Smooth muscle cell (in vitro differentiated cells): ENCODE measurements at regions not wholly inside any gene's neighbourhood (a gene's known extent, or its start where the extent isn't known, plus 50 kb on each side); places are given as distances from the start of the nearest gene placed in this dataset.
"Not testable (repeated sequence)": the region's sequence is repeated elsewhere in the genome, so short reads cannot be mapped to it uniquely, and the experiment has no call there.

Experiments
- DNase-seq: peaks from one replicate; lab custom pipeline; 2025; ENCODE audit not compliant: unreplicated experiment; lab: John Stamatoyannopoulos, UW
- H2AFZ ChIP-seq: fragments of 200-600 bp; sonication (generic); 2 replicates; pipeline ENCODE4 v1.6.0; 2016; ENCODE audit warnings: antibody characterized with exemption, low read depth, mild to moderate bottlenecking
- H3F3A ChIP-seq: fragments of 200-600 bp; sonication (generic); 2 replicates; pipeline ENCODE4 v1.6.0; 2017; ENCODE audit warnings: antibody characterized with exemption, low read depth
- H3K27ac ChIP-seq: fragments of 200-600 bp; sonication (generic); 2 replicates; pipeline ENCODE4 v1.5.1; 2016; ENCODE audit warnings: low read depth, mild to moderate bottlenecking
- H3K27me3 ChIP-seq: fragments of 200-600 bp; sonication (generic); 2 replicates; pipeline ENCODE4 v1.6.1; 2016; ENCODE audit warnings: low read depth, mild to moderate bottlenecking
- H3K36me3 ChIP-seq: fragments of 200-600 bp; sonication (generic); 2 replicates; pipeline ENCODE4 v1.5.1; 2016; ENCODE audit warnings: low read depth
- H3K4me1 ChIP-seq: fragments of 200-600 bp; sonication (generic); 2 replicates; pipeline ENCODE4 v1.5.1; 2016; ENCODE audit warnings: low read depth
- H3K4me2 ChIP-seq: fragments of 200-600 bp; sonication (generic); 2 replicates; pipeline ENCODE4 v1.6.0; 2016; ENCODE audit warnings: mild to moderate bottlenecking
- H3K4me3 ChIP-seq: fragments of 200-600 bp; sonication (generic); 2 replicates; pipeline ENCODE4 v1.5.1; 2016; ENCODE audit warnings: mild to moderate bottlenecking
- H3K79me2 ChIP-seq: fragments of 200-600 bp; sonication (generic); 2 replicates; pipeline ENCODE4 v1.6.0; 2016; ENCODE audit warnings: low read depth, mild to moderate bottlenecking
- H3K9ac ChIP-seq: fragments of 200-600 bp; sonication (generic); 2 replicates; pipeline ENCODE4 v1.6.0; 2016; ENCODE audit warnings: low read depth
- H3K9me3 ChIP-seq: fragments of 200-600 bp; sonication (generic); replicated peaks from 2 replicates; pipeline ENCODE4 v1.5.1; 2016; ENCODE audit warnings: low read depth
- H4K20me1 ChIP-seq: fragments of 200-600 bp; sonication (generic); 2 replicates; pipeline ENCODE4 v1.6.0; 2016; ENCODE audit warnings: low read depth
- WGBS: methylation state at CpG from one replicate; pipeline ENCODE4 v1.1.7; 2016; ENCODE audit warnings: low lambda C conversion rate; 5-methylcytosine and 5-hydroxymethylcytosine counted together
- TF ChIP-seq, protein P1 (sequence below): fragments of 200-600 bp; sonication (generic); IDR thresholded peaks from 2 replicates; pipeline ENCODE4 v1.5.1; 2017; ENCODE audit warnings: borderline replicate concordance, mild to moderate bottlenecking, antibody characterized with exemption; ENCODE audit not compliant: insufficient read depth, poor library complexity, severe bottlenecking

DNA sequence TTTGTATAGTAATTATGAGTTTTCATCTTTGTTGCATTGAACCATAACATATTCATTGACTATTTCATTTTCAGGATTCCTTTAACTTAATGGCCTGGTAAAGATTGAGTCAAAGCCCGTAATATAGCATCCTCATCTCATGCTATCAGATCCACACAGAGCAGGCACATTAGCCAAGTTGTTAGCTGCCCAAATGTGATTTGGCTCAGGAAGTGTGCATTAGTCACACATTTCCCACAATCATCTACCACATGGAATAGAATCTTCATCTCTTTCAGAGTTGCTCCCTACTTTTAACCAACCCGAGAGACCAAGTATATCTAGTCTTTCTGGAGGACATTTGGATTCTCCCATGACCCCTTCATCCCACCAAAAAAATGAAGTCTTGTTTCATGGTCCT, 481.0 kb upstream of the PTGER4 start:
- WGBS, result 86% methylated on average over 2 of the region's 2 CpGs
- Histone ChIP-seq H4K20me1 (no peaks in the 10 kb centered on the region), H3K4me2 (no peak overlapping the region), H2AFZ (no peak overlapping the region), H3K27me3 (no peaks in the 10 kb centered on the region), H3K4me1 (no peaks in the 10 kb centered on the region), H3F3A (no peaks in the 10 kb centered on the region), H3K27ac (no peak overlapping the region), H3K79me2 (no peaks in the 10 kb centered on the region), H3K4me3 (no peak overlapping the region), H3K36me3 (no peaks in the 10 kb centered on the region), H3K9ac (no peak overlapping the region), H3K9me3 (no peaks in the 10 kb centered on the region)
- TF ChIP-seq, protein P1, sequence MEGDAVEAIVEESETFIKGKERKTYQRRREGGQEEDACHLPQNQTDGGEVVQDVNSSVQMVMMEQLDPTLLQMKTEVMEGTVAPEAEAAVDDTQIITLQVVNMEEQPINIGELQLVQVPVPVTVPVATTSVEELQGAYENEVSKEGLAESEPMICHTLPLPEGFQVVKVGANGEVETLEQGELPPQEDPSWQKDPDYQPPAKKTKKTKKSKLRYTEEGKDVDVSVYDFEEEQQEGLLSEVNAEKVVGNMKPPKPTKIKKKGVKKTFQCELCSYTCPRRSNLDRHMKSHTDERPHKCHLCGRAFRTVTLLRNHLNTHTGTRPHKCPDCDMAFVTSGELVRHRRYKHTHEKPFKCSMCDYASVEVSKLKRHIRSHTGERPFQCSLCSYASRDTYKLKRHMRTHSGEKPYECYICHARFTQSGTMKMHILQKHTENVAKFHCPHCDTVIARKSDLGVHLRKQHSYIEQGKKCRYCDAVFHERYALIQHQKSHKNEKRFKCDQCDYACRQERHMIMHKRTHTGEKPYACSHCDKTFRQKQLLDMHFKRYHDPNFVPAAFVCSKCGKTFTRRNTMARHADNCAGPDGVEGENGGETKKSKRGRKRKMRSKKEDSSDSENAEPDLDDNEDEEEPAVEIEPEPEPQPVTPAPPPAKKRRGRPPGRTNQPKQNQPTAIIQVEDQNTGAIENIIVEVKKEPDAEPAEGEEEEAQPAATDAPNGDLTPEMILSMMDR, result no peak
- no peak for DNase-seq

GRCh38 chr5:40195574-40195973, 484.1 kb upstream of the PTGER4 start:
- not testable (repeated sequence) for H3K4me2 ChIP-seq, DNase-seq, H3K27ac ChIP-seq, H4K20me1 ChIP-seq, H3K27me3 ChIP-seq, H3K4me3 ChIP-seq, H3K4me1 ChIP-seq, H3K79me2 ChIP-seq, H3K9me3 ChIP-seq, H3K9ac ChIP-seq, H2AFZ ChIP-seq, H3F3A ChIP-seq, H3K36me3 ChIP-seq
- WGBS, result 91% methylated on average over 7 of the region's 7 CpGs

DNA sequence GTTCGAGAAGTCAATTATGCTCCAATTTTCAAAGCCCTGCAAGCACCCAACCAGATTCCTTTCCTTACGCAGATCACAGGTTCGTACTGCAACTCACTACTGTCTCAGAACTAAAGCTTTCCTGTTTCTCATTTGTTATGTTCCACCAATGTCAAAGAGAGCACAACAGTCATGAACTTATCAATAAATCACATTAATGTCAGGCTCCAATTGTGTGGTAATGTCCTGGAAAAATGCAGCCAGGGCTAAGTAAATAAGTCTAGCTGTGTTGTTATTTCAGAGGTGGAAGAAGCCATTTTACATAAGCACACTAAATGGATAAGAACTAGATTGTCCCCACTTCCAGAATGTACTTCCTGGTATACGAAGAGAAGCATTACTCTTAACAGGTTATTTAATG, 488.6 kb upstream of the PTGER4 start:
- Histone ChIP-seq H3K9me3 (no peaks in the 10 kb centered on the region), H3K27me3 (no peaks in the 10 kb centered on the region), H4K20me1 (no peaks in the 10 kb centered on the region), H3K4me1 (no peaks in the 10 kb centered on the region), H3K36me3 (no peaks in the 10 kb centered on the region), H3K4me2 (no peak overlapping the region), H3K9ac (no peak overlapping the region), H3K27ac (no peak overlapping the region), H2AFZ (no peak overlapping the region), H3K4me3 (no peak overlapping the region), H3K79me2 (no peaks in the 10 kb centered on the region), H3F3A (no peaks in the 10 kb centered on the region)
- TF ChIP-seq, protein P1, result no peak
- 90% methylated on average over 4 of the region's 4 CpGs for WGBS
- no peak for DNase-seq

- Histone ChIP-seq H3K9me3 (peaks cover 4% of the 10 kb centered on the region), H3K4me3 (no peak overlapping the region), H4K20me1 (no peaks in the 10 kb centered on the region), H3K9ac (no peak overlapping the region), H3K4me2 (no peak overlapping the region), H3F3A (no peaks in the 10 kb centered on the region), H3K4me1 (no peaks in the 10 kb centered on the region), H3K27ac (no peak overlapping the region), H3K27me3 (no peaks in the 10 kb centered on the region), H2AFZ (no peak overlapping the region), H3K79me2 (no peaks in the 10 kb centered on the region), H3K36me3 (no peaks in the 10 kb centered on the region)
- TF ChIP-seq, protein P1, result no peak
- no peak for DNase-seq
These were observed 507.0 kb upstream of the PTGER4 start for GRCh38 chr5:40172721-40173120.
